Uterus (tissue), 2 donors: ENCODE measurements at regions not wholly inside any gene's neighbourhood (a gene's known extent, or its start where the extent isn't known, plus 50 kb on each side); places are given as distances from the start of the nearest gene placed in this dataset.

Source experiments
- POLR2A ChIP-seq, 2 donors: fragments of 450-650 bp; IDR thresholded peaks; one replicate each; pipeline ENCODE4 v1.6.1; 2016; ENCODE audit warnings: antibody characterized with exemption in 2 of 2, mild to moderate bottlenecking in 1 of 2, moderate library complexity in 1 of 2
- TF ChIP-seq, protein P1 (sequence below), 4 experiments: fragments of 200-600 bp in 2 of 4; fragments of 450-650 bp in 2 of 4; sonication (generic) in 2 of 4; IDR thresholded peaks; one replicate each; pipeline ENCODE4 v1.5.1; 2016 to 2019; ENCODE audit warnings: antibody characterized with exemption in 4 of 4, mild to moderate bottlenecking in 2 of 4, moderate library complexity in 1 of 4

- TF ChIP-seq, protein P1, sequence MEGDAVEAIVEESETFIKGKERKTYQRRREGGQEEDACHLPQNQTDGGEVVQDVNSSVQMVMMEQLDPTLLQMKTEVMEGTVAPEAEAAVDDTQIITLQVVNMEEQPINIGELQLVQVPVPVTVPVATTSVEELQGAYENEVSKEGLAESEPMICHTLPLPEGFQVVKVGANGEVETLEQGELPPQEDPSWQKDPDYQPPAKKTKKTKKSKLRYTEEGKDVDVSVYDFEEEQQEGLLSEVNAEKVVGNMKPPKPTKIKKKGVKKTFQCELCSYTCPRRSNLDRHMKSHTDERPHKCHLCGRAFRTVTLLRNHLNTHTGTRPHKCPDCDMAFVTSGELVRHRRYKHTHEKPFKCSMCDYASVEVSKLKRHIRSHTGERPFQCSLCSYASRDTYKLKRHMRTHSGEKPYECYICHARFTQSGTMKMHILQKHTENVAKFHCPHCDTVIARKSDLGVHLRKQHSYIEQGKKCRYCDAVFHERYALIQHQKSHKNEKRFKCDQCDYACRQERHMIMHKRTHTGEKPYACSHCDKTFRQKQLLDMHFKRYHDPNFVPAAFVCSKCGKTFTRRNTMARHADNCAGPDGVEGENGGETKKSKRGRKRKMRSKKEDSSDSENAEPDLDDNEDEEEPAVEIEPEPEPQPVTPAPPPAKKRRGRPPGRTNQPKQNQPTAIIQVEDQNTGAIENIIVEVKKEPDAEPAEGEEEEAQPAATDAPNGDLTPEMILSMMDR (IDR thresholded peaks at IDR 0.05) = no peak
- no peak for TF ChIP-seq POLR2A (IDR thresholded peaks at IDR 0.05)
Measured at GRCh38 chr14:61193476-61193875, 87.7 kb downstream of the TMEM30B start.
